GM19455 (cell line): ENCODE measurements at regions not wholly inside any gene's neighbourhood (a gene's known extent, or its start where the extent isn't known, plus 50 kb on each side); places are given as distances from the start of the nearest gene placed in this dataset.

ENCODE experiments used
- ATAC-seq: cut with Tn5 transposase; IDR thresholded peaks from one replicate; pipeline ENCODE4 v1.9.1; 2021; ENCODE audit not compliant: unreplicated experiment

- ATAC-seq, result no peak
Measured at GRCh38 chr2:226064932-226065570, 665.5 kb downstream of the NYAP2 start.

GRCh38 chr2:226063704-226064440 is 664.4 kb downstream of the NYAP2 start:
- no peak for ATAC-seq

DNA sequence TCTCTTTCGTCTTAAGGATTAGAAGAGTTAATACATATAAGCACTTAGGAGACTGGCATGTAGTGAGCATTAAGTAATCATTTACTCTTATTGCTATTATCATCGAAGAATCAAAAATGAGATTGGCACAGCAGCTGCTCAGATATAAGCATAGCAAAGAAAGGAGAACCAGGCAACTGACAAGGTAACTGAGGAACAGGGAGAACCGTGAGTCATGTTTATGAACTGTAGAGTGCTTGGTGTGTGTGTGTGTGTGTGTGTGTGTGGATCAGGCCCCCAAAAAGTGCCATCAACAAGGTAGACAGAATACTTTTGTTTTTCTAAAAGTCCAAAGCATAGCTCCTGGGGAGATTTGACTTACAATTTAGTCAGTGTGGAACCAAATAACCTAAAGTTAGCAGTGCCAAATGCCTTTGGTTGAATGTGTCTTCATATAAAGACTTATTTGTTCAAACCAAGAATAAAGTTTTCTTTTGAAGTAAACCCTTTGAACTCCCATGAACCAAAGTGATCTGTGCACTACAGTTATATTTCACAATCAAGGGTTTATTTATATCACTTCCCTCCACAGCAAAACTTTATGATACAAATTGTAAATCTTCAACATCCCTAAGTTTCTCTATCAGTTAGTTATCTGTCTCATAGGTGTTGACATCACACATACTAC is 660.6 kb downstream of the NYAP2 start:
- ATAC-seq, result no peak

DNA sequence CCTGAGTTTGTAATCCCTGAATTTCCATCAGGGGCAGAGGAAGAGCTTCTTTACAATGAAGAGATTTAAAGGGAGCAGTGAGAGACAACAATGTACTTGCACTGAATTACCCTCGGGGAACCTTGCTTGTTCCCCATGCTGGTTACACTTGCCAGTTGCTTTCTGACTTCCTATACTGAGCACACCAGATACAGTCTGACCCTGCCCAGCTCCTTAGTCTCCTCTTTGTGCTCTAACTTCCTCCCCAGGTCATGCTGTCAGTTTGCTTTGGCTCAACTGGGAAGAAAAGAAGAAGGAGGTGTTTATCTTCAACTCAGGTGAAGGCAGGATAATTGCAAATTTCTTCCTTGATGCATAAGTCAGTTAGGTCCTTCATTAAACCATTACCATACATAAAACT is 658.4 kb downstream of the NYAP2 start:
- no peak for ATAC-seq

- no peak for ATAC-seq
Measured at GRCh38 chr2:226057365-226057764, 657.9 kb downstream of the NYAP2 start.

DNA sequence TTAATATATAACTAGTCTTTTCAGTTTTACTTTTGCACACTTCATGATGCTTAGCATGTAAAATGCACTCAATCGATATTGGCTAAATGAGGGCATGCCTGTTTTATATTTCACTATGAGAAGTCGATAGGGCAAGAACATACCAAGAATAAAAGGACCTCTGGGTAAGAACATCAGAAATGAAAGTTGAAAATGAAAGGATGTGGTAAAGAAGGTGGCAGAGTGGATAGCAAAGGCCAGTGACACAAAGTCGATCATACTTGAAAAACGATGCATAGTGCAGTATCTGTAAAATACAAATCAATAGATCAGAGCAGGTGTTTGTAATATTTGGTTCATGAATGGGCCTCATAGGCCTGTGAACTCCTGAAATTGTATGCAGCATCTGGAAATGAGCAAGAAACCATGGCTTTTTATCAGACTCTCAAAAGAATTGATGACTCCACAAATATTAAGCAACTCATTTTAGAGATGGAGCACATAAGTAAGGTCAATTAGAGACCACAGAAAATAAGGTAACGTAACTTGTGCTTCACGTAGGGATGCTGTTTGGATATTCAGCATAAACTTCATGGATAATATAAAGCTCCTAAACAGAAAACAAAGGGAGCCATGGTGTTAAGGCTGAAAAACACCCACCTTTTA is 653.4 kb downstream of the NYAP2 start:
- ATAC-seq, result no peak

DNA sequence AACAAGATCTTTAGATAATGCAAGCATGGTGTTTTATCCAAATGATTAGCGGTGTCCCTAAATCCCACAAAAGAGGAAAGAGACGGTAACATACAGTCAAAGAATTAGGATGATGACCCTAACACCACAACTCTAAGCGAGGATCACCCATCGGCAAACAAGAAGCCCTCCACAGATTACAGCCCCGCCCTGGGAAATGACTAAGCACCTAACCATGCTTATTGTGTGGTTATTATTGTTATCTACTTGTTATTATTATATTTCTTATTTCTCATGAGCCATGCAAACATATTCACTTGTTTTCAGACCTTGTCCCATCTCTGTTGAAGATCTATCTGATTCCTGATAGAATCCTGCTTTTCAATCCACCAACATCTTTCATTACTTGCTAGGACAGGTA is 651.3 kb downstream of the NYAP2 start:
- no peak for ATAC-seq

DNA sequence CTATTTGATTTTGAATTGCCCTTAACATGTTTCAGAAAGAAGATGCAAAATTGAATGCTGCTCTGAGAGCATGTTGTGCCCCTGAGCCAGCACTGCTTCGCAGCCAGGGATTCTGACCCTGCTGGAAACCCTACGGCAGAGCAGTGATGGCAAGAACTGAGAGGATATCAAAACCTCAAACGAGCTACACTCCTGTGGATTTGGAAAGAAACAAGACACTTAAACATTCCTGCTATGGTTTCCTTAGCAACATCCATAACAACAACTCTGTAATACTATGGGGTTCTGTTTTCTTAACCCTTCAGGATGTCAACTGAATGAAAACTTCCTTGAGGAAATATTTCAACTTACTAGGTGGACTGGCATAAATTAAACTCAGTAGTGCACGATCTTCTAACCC is 649.1 kb downstream of the NYAP2 start:
- no peak for ATAC-seq

- no peak for ATAC-seq
Measured at GRCh38 chr2:226045080-226045479, 645.6 kb downstream of the NYAP2 start.

DNA sequence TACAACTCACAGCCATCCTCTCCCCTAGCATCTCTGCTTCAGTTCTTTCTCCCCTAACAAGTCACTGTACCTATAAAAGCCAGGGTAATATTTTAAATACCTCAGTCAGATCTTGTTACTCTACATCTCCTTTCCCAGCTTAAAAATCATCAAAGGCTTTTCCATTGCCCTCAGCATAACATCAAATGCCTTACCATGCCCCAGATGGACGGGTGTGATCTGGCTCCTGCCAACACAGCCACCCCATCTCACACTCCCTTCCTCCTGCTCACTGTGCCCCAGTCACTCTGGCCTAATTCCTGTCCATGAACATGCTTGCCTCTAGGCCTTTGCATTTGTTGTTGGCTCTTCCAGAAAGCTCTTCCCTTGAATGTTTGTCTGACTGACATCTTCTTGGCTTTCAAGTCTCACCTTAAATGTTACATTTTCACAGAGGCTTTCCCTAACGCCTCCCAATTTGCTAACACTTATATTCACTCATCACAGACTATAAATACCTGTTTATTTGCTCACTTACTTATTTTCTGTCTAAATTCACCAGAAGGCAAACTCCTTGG is 640.9 kb downstream of the NYAP2 start:
- ATAC-seq, result no peak

DNA sequence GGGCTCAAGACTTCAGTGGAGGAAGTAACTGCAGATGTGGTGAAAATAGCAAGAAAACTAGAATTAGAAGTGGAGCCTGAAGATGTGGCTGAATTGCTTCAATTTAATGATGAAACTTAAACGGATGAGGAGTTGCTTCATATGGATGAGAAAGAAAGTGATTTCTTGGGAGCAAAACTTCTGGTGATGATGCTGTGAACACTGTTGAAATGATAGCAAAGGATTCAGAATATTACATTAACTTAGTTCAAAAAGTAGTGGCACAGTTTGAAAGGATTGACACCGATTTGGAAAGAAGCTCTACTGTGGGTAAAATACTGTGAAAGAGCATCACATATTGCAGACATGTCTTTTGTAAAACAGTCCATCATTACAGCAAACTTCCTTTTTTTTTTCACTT is 638.0 kb downstream of the NYAP2 start:
- ATAC-seq, result no peak

GRCh38 chr2:226031647-226032501 is 632.4 kb downstream of the NYAP2 start:
- no peak for ATAC-seq

GRCh38 chr2:226030788-226031646 is 631.5 kb downstream of the NYAP2 start:
- no peak for ATAC-seq

GRCh38 chr2:226030369-226030768 is 630.9 kb downstream of the NYAP2 start:
- ATAC-seq, result no peak

DNA sequence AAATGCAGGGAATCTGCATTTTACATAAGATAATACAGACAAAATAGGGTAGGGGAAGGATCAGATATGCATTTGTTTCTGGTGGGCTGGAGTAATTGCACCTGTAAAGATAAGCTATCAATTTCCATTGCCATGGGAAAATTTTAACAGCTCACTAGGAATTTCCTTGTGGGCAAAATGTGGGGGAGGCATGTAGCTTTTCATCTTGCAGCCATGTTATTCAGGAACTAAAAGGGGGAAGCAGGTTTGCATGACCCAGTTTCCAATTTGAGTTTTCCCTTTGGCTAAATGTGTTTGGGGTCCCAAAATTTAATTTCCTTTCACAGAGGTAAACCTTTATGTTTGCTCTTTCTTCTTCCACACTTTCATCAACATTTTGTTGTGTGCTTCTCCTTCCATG is 624.4 kb downstream of the NYAP2 start:
- ATAC-seq, result no peak

- no peak for ATAC-seq
Measured at GRCh38 chr2:226023383-226023782, 623.9 kb downstream of the NYAP2 start.

GRCh38 chr2:226020956-226021355 is 621.4 kb downstream of the NYAP2 start:
- no peak for ATAC-seq

GRCh38 chr2:226020176-226020575 is 620.7 kb downstream of the NYAP2 start:
- no peak for ATAC-seq

- ATAC-seq, result no peak
Measured at GRCh38 chr2:226018641-226019040, 619.1 kb downstream of the NYAP2 start.

DNA sequence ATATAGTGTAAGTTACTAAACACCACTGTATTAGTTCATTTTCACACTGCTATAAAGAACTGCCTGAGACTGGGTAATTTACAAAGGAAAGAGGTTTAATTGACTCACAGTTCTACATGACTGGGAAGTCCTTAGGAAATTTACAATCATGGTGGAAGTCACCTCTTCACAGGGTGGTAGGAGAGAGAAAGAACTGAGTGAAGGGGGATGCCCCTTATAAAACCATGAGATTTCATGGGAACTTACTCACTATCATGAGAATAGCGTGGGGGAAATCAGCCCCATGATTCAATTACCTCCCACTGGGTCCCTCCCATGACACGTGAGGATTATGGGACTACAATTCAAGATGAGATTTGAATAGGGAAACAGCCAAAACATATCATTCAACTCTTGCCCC is 618.0 kb downstream of the NYAP2 start:
- ATAC-seq, result no peak
